HG02588 (cell line): ENCODE measurements at regions not wholly inside any gene's neighbourhood (a gene's known extent, or its start where the extent isn't known, plus 50 kb on each side); places are given as distances from the start of the nearest gene placed in this dataset.
"Not testable (repeated sequence)": the region's sequence is repeated elsewhere in the genome, so short reads cannot be mapped to it uniquely, and the experiment has no call there.

Experiments used
- ATAC-seq: cut with Tn5 transposase; IDR thresholded peaks from one replicate; pipeline ENCODE4 v1.9.1; 2021; ENCODE audit warnings: mild to moderate bottlenecking, moderate library complexity; ENCODE audit not compliant: unreplicated experiment

DNA sequence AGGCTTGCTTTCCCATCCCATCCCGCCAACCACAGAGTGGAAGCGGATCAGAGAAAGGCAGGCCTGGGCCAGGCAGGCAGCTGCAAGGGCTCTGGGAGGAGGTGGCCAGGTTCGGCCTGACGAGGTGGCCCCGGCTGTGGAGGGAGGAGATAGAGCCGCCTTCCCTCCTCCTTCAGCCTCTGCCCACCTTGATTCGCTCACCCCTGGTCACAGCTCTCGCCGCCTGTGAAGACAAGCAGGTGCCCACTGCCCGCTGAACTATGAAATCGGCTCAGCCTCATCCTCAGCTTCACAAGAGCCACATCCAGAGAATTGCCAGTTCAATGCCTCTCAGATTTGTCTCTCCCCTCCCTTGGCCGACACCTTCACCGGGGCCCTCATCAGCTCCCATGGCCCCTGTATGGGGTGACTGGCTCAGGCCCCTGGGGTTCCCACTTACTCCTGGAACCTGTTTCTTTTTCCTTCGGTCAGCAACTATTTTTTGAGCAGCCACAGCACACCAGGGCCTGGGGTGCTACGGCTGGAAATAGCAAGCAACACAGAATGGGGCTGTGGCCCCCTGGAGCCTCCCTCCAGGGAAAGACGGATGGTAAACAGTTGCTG lies 80.0 kb upstream of the CHST15 start:
- ATAC-seq = no peak

DNA sequence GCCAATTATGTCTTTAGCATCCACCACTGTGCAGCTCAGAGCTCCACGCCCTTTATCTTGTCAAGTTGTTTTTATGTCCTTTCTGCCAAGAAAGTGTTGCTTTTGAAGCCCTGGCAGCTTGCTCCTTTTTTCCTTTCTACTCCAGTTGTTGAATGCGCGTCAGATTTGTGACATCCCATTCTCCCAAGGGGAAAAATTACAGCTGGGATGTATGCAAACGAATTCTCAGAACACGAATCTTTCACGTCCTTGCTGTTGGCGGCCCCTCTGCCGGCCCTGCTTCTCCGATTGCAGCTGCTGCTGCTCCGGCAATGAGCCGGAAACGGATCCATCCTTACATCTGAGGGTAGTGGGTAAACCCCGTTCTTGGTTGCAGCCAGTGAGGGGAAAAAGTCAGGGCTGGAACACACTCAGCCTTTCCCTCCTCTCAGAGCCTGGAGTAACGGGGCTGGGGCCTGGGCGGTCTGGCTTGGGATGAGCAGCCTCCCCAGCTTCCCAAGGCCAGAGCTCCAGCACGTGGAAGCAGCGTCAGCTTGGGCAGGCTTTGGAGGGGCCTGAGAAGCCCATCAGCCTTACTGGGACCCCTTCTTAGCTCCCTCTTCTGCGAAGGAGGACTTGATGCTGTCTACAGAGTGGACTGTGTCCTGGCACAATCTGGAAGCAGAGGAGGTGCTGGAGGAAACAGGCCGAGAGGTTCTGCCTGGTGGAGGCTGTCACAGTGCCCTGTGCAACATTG lies 79.0 kb upstream of the CHST15 start:
- ATAC-seq = no peak

DNA sequence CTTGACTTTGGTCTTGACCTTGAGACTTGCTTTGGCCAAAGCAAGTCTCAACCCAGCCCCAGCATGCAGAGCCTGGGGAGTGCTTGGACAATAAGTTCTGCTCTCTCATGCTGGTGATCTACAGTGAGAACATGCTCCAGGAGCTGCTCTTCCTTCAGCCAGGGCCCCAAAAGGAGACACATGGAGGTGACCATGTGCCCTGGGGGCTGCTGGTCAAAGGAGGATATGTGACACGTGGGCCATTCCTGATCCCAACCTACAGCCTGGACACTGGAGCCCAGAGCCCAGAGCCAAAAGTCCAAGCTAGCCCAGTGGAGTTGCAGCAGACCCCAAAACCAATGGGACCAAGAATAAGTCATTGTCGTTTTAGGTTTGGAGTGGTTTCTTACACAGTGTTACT lies 78.2 kb upstream of the CHST15 start:
- ATAC-seq = no peak

DNA sequence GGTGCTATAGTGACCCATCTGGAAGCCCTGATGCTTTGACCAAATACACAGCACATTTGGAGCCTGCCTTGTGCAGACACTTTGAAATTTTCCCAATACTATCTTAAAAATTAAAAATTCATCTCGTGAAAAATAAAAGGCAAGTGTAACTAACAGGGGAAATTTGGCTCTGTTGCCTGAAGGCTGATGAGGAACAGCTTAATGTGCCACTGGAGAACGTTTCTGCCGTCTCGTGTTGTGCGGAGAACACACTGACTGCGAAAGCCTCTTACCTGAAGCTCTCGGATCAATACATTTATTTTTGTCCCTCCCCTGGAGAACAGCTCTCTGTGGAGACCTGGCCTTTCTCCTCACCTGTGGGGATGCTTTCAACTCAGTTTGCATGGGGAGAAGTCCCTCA lies 77.2 kb upstream of the CHST15 start:
- no peak for ATAC-seq

DNA sequence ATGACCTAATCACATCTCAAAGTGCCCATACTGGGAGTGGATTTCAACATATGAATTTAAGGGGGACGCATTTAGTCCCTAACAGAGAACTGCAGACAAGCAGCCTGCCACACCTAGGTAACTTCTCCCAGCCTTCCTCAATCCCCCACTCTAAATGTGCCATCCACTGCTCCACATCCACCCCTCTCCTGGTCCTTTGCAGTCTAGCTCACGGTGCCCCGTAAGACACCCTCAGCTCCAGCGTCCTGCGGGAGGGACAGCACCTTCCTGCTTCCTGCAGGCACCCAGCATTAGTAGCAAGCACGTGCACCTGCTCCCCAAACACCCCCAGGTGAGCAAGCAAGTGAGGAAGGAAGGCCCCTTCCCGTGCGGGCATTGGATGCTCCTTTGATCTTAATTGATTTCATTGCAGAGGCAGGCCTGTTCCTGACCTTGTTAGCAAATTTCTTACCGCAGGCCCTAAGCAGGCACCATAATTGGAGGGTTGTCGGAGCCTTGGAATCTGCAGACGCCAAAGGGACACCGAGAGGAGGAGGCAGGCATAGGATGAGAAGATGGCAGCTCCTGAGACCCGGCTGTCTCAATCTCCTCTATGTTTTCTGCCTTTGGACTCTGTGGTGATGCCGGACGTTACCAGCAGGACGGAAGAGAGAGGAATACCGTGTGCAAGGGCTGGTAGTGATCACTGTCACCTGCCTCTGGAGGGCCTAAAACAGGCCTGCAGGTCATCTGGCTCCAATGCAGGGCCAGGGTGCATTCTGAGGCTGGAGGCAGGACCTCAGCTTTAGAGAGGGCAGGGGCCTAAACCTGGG lies 75.8 kb upstream of the CHST15 start:
- ATAC-seq = no peak

DNA sequence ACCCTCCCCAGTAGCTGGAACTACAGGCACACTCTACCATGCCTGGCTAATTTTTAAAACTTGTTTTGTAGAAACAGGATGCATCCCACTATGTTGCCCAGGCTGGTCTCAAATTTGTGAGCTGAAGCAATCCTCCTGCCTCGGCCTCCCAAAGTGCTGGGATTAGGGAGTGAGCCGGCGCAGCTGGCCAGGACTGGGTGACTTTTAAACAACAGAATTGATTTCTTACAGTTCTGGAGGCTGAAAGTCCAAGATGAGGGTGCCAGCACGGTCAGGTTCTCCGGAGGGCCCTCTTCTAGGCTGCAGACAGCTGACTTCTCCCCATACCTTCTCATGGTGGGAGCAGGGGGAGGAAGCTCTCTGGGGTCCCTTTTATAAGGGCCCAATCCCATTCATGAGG lies 75.2 kb upstream of the CHST15 start:
- ATAC-seq = no peak

DNA sequence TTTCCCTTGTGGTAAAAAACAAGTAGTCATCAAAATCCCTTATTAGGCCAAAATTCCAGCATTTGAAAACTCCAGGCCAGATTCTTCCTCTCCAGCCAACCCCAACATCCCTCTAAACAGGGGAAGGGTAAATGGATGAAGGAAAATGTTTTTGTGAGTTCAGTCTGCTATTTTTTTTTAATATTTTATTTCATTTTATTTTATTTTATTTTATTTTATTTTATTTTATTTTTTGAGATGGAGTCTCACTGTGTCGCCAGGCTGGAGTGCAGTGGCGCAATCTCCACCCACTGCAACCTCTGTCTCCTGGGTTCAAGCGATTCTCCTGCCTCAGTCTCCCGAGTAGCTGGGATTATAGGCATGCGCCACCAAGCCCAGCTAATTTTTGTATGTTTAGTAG lies 74.5 kb upstream of the CHST15 start:
- ATAC-seq = not testable (repeated sequence)

DNA sequence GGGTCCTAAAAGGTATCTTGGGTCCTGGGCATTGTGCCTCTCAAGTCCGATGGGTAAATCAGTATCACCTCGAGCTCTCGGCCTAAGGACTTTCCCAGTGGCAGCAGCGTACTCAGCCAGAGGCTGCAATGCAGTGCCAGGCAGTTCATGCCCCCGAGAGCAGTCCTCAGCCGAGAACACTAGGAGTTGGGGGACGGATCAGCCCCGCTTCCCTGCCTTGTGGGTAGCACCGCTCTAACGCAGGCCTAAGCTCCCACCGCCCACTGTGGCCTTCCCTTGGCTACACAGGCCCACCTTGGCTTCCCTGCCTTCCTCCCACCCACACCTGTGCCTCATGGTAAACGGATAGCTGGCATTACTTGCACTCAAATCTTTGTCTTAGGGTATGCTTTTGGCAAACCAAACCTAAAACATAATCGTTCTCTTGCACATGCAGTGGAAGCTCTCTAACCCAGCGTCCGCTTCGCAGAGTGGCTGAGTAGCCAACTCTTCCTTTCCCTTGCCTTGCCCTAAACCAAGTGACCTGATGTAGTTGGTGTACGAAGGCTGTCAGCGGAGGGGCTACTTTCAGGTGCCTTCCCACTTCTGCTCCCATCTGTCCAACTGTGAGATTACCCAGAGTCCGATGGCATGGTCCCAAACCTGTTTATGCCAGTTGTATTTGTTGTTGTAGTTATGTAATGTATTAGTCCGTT lies 73.2 kb upstream of the CHST15 start:
- no peak for ATAC-seq

DNA sequence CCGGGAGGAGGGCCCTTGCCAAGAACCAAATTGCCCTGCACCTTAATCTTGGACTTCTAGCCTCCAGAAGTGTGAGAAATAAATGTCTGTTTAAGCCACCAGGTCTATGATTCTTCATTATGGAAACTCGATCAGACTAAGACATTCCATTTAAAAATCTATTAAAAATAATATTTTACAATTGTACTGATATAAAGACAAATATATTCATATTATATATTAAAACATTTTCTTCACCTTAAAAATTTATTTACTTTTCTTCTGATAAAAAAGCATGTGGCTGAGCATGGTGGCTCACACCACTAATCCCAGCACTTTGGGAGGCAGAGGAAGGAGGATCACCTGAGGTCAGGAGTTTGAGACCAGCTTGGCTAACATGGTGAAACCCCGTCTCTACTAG lies 72.4 kb upstream of the CHST15 start:
- ATAC-seq = no peak

DNA sequence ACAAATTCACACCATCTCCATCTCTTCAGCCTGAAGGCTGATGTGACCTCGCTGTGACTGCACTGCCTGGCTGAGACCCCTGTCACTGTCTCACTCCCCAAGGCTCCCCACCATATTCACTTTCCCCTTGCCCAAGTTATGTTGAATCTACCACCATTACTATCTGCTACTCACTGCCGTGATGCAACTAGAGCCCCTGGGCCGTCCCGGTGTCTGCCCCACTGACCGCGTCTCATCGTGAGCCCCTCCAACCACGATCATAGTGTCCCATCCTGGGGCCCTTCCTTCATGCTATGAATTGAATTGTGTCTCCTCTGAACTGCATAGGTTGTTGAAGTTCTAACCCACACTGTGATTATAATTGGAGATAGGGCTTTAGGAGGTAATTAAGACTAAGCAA lies 71.9 kb upstream of the CHST15 start:
- ATAC-seq = no peak

DNA sequence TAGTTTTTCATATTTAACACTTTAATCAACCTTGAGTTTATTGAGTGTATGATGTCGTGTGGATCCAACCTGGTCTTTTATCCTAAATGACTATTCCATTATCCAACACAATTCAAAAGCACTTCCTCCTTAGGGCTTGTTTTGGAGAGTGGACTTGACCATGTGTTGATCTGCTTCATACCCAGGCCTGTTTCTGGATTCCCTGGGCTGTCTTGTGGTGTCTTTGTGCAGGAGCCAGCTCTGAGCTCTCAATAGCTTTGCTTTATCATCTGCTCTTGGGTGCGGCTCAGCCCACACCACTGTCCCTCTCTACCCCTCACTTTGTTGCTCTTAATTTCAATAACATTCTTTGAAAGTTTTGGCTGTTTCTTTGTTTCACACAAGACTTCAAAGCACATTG lies 70.9 kb upstream of the CHST15 start:
- no peak for ATAC-seq

DNA sequence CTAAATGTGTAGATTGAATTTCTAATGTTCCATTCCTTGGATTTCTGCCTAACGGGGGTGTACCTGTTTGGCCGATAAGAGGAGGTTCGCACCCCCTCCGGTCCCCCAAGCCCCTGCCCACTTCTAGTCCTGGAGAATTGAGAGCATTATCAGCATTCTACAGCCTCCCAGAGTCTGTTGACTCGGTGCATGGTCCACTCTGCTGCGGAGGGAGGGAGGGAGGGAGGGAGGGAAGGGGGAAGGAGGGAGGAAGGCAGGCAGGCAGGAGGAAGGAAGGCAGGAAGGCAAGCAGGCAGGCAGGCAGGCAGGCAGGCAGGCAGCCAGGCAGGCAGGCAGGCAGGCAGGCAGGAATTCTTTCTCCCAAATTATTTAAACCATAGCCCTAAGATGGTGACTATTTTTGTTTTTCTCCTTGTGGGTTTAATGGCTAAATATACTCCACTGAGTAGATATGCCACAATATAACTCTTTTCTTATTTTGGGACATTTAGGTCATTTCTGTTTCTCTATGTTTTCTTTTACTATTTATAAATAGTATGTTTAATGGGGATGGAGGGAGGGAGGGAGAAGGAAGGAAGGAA lies 69.5 kb upstream of the CHST15 start:
- no peak for ATAC-seq

DNA sequence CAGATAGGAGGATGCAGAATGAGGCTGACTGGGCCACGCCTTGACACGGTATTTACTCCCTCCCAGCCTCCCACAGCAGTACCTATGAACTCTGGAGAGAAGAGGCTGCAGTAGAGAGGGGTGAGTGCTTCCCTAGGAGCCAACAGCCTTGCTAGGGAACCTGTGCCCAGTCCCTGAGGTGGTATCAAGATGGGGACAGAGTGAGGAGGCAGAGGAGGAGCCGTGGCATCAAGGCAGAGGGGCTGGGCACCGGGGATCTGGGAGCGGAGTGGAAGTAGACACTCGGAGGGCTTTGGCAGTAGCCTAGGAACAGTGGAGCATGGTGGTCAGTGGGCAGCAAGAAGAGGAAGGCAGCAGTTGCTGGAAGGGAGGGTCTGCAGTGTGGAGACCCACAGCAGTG lies 68.7 kb upstream of the CHST15 start:
- no peak for ATAC-seq

DNA sequence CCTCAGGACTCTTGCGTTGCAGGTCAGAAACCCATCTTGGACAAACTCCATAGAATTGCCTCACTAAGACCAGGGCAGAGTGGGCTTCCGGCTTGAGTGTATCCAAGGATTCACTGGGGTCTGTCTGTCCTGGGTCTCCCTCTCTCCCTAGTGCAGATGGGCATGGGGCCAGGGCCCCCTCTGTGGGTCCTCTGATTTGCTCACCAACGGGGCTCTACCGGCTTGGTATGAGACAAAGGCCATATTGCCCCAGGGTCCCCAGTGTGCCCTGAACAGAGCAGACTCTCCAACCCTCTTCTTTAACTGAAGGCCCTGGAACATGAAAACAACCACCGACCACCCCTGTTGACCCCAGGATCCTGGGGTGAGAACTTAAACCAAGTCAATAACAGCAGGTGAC lies 68.2 kb upstream of the CHST15 start:
- ATAC-seq = no peak

DNA sequence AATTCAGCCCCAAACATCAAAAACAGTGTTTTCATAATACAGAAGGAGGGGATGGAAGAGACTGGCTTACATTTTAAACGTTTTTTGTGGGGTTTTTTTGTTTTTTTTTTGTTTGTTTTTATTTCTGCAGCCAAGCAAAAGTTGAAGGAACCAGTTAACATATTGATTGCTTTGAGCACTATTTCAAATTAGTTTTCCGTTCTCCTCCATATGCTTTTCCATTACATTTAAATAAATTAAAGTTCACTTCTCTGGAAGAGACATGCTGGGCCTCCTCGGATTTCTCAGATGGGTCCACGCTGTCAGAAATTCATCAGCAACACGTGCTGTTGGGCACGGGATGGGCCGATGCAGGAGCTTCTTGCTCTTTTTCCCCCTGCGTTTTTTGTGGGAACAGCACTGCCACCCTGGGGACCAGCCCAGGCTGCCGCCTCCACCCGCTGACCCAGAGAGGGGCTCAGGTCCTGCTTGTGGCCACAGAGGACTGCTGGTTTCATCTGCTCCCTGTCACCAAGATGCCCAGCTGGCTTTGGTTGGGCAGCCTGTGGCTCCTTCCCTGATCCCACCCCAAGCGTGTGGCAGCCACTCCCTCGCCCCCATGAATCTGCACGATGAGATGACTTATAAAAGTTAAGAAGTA lies 67.7 kb upstream of the CHST15 start:
- no peak for ATAC-seq

DNA sequence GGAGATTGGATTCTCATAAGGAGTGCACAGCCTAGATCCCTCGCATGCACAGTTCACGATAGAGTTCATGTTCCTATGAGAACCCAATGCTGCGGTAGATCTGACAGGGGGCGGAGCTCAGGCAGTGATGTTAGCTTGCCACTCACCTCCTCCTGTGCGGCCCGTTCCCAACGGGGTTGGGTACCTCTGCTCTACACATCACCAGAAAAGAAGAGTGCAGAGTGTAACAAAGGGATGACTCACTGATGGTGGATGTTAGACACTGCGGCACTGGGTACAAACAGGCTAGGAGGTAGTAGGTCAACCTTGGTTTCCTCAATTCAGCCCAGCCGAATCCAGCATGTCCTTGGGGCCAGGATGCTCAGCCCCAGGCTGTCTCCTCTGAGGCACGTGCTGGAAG lies 66.8 kb upstream of the CHST15 start:
- no peak for ATAC-seq

DNA sequence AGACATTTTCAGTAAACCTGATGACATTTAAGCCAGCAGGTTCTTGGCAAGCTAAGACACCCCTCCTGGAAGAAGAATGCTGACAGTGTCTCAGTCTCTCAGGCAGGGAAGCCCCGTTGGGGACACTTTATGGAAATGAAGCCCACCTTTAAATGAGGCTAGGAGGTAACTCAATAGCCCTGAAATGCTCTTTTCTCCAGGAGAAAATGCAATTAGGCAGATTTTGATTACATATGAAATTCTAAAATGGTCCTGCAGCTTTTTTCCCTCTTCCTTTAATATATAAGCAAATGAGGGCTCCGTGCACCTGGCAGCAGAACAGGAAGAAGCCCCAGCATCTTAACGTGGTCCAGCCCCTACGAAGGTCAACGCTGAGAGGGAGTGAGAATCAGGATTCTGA lies 65.8 kb upstream of the CHST15 start:
- ATAC-seq = no peak

DNA sequence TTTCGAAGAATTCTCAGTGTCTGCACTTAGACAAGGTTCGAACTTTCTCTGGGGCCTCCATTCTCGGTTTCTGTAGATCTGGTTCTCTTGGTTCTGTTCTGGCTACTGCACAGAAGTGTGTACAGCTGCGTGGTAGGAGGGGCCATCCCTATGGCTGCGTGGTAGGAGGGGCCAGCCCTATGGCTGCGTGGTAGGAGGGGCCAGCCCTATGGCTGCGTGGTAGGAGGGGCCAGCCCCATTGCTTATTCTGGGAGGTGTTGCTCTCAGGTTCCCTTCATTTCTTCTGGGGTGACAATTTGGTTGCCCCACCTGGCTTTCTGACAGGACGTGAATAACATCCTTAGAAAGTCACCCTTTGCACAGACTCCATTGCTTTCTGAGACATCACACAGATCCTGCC lies 65.2 kb upstream of the CHST15 start:
- no peak for ATAC-seq

DNA sequence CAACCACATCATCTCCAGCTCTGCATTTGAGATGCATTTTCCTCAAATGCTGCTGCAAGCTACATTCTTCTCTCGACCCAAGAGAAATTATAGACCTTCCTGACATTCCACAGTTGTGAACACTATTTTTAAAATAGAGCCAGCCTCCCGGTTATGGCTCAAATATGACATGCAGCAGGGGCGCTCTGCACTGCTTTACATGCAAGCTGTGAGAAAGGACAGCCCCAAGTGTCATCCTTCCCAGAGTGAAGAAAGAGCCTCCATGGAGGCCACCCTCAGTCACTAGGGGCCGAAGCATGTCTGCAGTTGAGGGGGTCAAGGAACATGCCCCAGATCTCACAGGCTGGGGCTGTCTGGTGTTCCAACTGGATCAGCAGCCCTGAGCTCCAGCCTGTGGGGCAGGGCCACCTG lies 63.9 kb upstream of the CHST15 start:
- no peak for ATAC-seq

DNA sequence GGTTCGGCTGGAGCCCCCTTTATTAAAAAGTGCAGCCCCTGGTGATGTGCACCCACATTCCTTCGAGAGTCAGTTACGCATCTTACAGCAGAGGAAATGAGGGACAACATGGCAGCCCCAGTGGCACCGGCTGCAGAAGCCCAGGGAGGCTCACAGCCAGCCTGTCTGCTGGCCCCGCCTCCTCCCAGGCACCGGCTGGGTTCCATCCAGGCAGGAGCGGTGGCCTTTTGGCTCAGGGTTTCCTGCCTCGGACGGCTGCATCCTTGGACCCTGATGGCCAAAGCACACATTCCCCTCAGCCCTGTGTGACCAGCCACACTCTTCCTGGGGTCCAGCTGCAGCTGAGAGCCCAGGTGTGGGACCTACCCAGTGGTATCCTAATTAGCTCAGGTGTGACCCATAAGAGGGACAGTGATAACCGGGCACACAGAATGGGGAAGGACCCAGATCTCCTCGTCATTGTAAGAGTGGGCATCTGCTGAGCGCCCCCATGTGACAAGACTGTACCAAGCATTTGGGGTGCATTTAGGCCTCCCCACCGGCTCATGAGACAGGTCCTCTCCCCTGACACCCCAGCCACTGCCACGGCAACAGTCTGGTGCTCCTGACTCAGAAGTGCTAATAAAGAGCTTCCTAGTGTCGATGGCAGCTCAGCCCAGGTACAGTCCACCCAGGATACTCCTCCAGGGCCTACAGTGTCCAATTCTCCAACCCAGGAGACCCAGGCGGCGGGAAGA lies 63.3 kb upstream of the CHST15 start:
- ATAC-seq = no peak
